Ishikawa (cell line): ENCODE measurements at regions not wholly inside any gene's neighbourhood (a gene's known extent, or its start where the extent isn't known, plus 50 kb on each side); places are given as distances from the start of the nearest gene placed in this dataset.

ENCODE experiments used
- CREB1 ChIP-seq: IDR thresholded peaks from 2 replicates; pipeline ENCODE4 v1.6.1; 2012; ENCODE audit warnings: low read depth
- EGR1 ChIP-seq: IDR thresholded peaks from 2 replicates; pipeline ENCODE4 v1.6.1; 2012
- MAX ChIP-seq: IDR thresholded peaks from 2 replicates; pipeline ENCODE4 v1.6.1; 2012
- RAD21 ChIP-seq: IDR thresholded peaks from 2 replicates; pipeline ENCODE4 v1.6.1; 2012; ENCODE audit warnings: low read depth
- TAF1 ChIP-seq: IDR thresholded peaks from 2 replicates; pipeline ENCODE4 v1.6.1; 2012; ENCODE audit warnings: low read depth, mild to moderate bottlenecking
- USF1 ChIP-seq: IDR thresholded peaks from 2 replicates; pipeline ENCODE4 v1.6.1; 2012

- TF ChIP-seq USF1 (no peak), MAX (no peak), CREB1 (no peak), TAF1 (no peak), RAD21 (no peak), EGR1 (no peak)
These were observed 126.9 kb upstream of the MAP3K1 start for GRCh38 chr5:56688402-56688801.
